Stimulated activated CD8-positive, alpha-beta memory T cell treated with anti-CD3 and anti-CD28 coated beads, Interleukin-7, amount 100 ng/mL, for 48 hours (primary cell): ENCODE measurements at regions not wholly inside any gene's neighbourhood (a gene's known extent, or its start where the extent isn't known, plus 50 kb on each side); places are given as distances from the start of the nearest gene placed in this dataset.

ENCODE experiments used
- DNase-seq, 2 donors: peaks; one replicate each; pipeline ENCODE4 v3.0.0-alpha.2; 2020; ENCODE audit warnings: low read depth in 1 of 2; ENCODE audit errors: extremely low read depth in 1 of 2

DNA sequence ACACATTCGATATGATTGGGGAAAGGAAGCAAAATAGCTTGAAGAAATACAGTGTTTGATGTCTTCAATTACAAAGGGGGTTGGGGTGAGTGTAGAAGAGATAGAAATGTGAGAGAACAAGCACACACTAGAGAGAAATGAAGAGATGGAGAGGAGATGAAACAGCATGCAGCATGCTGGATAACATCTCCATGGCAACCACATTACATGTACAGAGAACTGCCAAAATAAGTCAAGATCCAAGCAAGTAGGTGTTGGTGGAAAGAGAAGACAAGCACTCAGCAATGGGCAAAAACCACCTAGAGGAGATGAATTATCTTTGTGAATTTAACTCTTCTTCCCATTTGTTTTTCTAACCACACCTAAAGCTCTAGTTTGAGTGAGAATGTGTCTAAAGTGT, 289.8 kb downstream of the GRIN2B start:
- no peak for DNase-seq

DNA sequence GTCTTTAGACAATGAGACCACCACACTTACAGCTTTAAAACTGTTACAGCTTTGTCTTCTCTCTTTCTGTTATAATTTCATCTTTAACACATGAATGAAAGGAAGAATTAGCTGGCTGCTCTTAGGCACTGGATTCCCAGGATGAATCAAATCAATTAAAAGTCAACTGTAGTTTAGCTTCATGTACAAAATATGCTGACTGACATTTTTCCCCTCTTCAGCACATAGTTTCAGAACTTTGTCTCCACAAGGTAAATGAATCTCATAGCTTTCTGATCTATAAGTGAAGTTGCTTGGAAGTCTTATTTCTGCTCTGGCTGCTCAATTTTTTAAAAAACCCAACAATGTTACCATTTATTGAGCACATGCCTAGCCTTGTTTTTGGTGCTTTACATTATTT, 293.8 kb downstream of the GRIN2B start:
- no peak for DNase-seq

DNA sequence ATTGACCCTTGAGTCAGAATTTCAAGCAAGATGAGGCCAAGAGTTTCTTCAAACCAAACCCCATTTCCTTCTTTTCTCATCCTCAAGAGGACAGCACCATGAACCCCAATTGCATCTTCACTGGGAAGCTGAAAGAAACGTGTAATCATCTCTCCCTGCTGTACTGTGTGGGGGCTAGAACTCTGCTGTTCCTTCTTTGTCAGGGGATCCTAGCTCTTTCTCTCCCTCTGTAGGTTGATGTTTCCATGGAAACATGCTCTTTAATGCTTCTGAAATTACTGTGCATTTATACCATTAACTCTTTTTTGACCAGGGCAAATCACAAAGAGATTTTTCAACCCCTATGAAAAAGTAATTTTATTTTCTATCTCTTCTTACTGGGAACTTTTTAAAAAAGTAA, 295.1 kb downstream of the GRIN2B start:
- DNase-seq = no peak

DNA sequence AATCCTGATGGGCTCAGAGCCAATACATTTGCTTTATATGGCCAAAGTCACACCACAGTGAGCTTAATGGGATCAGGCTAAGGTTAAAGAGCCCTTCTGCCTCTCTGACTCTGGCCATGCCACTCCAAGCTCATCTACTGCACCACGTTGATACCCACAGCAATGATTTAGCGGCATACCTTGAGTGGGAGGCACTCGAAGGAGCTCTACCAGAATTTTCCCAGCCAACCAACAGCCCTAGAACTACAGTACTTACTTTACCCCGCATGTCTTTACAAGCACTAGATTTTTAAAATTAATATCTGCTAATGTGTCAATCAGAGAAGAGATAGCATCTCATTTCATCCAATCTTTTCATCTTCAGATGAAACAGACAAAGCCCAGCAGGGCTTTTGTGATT, 300.5 kb downstream of the GRIN2B start:
- no peak for DNase-seq

DNA sequence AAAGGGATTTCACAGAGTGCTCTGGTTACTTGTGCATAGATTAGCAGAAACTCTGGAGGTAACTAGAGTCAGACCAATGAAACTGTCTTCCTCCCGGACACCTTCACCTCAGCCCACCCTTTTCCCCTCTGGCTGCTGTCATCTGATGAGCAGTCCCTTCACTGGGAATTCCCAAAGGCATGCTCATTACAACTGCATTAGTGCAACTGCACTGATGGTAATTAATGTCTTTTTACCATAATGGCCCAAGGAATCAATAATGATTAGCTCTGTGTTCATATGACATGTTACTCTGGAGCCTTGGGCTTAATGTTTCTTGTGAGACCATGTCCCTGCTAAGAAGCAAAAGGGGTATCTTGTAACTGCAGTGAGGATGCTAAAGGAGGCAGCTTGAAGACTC, 304.5 kb downstream of the GRIN2B start:
- DNase-seq = no peak

DNA sequence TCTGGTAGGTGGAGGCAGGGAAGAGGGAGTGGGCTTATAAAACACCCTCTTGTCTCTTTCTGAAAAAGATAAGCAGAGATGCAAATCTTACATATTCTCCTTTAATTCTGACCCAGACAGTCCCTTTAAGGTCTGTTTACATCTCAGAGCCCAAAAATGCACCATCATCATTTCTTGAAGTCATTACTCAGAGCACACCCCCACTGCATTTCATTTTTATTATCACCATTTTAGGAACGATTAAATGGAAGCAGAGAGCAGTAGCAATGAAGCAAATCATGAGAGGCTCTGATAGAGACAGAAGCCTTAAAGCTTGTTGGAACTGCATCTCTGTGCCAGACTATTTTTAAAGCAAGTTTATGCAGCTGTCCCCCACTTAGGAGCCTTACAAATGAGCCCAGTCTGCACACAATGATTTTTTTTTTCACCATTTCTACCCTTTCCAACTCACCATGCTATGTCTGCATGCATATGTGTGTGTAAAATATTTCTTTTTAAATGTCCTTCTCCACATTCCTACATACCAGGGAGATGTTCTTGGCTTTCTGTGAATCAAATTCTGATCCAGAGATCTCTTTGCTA, 311.0 kb downstream of the GRIN2B start:
- no peak for DNase-seq

DNA sequence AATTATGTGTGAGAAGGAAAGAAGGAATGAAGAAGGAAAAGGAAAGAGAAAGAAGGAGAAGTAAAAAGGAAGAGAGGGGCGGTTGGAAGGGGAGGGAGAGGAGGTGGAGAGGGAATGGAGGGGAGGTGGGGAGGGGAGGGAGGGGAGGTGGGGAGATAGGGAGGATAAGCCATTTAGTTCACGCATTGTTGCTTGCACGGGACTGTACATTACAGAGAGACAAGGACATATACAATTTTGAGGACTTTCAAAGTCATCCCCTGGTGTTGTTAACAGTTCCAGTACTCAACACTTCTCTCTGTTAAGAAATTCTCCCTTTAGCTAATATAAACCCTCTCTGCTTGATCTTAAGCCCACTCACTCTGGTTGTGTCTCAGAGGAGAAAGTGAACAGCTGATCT, 312.5 kb downstream of the GRIN2B start:
- DNase-seq = no peak

DNA sequence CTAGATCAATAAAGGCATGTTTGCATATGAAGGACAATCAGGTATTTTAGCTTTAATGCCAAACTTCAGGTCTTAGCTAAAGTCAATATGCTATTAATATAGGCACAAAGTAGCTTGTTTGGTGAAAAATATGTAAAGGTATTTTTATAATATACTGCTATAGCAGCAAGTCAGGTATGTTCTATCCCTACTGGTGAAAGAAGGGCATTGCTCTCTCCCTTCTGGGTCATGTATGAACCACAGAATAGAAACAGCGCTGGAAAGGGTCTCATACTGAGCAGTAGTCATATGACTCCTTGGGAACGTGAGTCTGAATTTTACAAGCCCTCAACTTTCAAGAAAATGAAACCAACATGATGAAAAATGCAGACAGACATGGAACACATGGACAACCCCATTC, 314.6 kb downstream of the GRIN2B start:
- no peak for DNase-seq

DNA sequence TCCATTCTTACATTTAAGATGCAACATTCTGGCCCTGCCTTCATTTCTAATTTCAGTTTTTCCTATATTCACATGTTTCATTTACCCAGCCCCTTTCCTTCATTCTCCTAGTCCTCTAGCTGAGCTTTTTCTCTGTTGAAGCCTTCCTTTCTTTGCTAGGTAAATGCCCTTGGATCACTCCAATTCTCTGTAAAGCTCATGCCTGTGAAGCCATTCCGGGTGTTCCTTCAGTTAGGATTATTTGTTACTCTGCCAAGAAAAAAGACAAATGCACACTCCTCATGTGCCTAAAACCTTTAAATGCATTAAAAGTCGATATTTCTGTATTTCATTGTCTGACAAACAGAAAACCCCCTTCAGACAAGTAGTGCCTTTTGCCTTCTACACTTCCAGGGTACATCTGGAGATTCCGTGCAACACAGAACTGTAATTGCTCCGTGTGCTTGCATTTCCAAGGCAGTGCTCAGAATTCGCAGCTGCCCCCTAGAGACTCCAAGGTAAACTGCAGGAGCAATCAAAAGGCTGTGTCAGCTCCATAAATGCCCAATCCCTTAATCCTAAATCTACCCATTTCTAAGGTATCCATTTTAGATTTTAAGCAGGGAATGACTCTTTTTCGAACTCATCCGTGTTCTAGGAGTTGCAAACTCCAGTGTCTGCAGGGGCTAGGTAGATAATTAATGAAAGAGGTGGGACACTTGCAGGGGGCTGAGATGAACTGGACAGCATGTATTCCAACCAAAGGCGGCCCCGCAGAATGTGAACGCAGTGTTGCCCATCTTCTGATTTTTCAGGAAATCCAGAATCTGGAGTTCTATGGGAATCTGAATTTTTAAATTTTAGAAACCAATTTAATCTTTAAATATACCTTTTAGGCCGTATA, 320.2 kb downstream of the GRIN2B start:
- DNase-seq = no peak

DNA sequence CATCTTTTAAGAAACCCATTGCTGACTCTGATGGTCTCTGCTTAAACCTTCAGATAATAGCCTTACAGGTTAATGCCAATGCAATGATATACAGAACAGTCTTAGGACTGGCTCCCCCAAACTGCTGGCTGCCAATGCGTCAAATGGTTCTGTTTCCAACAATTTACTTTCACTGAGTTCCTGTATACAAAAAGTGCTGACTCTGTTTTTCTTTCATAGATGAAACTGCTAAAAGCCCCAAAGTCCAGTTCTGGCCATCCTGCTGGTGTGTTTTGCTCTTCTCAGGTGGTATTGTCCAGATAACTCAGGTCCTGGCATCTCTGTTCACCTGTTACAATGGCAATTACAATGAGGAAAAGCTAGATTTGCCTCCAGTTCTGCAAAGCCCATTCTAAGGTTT, 326.9 kb downstream of the GRIN2B start:
- DNase-seq = no peak

DNA sequence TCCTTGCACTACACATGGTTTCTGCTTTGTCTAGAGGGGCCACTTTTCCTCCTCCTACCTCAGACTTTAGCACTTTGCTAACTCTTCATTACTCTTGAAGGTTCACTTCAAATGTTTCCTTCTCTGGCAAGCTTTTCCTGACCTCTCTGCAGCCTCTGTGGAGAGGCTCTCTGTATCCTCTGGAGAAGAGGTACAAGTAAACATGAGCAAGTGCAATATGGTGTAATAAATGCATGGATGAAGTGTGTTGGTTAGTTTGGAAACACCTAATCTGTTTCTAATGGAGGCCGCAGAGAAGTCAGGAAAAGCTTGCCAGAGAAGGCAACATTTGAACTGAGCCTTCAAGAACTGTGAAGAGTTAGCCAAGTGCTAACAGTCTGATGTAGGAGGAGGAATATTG, 329.3 kb downstream of the GRIN2B start:
- DNase-seq = no peak

DNA sequence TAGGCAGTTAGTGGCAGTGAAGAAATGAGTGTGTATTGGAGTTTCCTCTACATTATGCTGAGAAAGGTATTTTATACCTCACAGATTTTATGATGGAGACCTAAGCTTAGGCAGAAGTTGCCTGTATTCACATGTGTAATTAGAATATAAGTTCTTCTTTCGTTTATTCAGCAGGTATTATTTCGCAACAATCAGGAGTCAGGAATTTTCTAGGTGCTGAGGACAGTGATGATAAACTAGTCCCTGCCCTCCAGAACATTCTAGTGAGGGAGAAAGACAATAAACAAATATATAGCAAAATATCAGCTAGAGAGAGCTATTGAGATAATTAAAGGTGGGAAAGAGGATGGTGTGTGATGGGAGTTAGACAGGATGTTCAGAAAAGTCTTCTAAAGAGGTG, 345.7 kb downstream of the GRIN2B start:
- no peak for DNase-seq

DNA sequence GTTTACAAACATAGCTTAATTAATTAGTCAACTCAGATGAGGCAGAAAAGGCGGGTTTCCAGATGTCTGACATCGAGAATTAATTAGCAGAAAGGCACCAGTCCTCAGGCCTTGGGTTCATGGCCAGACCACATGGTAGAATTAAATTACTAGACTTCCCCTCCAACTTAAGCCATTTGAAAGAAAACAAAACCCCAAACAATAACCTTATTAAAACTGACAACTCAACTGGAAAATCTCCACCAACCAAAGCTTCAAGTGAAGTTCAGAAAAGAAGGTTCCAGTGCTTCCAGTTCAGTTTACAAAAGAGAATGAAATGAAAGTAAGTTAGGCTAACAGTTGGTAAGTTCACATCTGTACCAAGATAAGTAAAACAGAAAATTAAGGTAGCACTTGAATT, 349.5 kb downstream of the GRIN2B start:
- DNase-seq = no peak

DNA sequence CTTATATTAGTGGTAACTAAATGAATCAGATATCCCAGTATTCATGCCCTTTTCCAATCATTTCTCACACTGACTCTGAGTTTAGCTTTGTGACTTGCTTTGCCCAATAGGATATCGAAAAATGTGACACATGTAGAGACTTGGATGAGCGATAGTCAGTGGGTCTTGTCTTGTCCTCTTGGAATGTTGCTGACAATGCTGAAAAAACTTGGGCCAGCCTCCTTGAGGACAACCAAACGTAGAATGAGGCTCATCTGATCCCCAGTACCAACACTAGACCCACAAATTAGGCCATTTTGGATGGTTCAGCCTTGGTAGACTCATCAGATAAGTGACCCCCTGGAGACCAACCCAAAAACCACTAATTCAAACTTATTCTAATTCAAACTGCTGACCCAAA, 351.0 kb downstream of the GRIN2B start:
- no peak for DNase-seq

DNA sequence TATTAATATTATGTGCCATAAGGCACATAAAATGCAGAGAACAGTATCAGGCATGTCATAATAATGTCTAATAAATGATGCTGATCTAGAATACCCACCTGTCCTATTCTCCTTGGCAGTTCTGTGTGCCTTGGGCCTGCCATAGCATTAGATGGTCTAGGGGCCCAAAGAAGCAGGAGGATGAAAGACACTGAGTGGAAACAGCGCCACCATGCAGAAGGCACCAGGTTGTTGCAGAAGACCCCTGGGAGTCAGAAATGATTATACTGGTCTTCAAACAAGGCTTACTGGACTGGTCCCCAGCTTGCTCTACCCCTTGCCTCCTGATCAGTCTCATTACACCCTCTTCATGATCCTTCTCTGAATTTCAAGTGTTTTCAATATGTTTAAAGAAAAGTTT, 353.3 kb downstream of the GRIN2B start:
- DNase-seq = no peak

DNA sequence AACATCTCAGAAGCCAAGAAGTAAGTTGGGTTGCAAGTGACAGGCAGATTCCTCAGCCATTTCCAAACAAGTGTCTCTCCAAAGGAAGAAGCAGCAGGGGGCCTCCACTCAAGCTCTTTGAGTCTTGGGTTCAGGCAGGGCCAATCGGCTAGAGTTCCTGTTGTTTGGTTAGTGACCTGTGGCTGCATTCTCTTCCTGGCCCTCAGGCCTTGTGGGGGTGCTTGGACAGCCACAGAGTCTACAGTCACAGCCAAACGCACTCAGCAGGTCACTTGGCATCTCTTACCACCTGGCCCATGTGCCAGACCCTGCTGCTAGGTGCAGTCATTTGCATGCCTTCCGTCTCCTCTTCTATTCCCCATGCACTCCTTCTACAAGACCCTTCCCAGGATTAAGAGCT, 353.9 kb downstream of the GRIN2B start:
- DNase-seq = no peak

DNA sequence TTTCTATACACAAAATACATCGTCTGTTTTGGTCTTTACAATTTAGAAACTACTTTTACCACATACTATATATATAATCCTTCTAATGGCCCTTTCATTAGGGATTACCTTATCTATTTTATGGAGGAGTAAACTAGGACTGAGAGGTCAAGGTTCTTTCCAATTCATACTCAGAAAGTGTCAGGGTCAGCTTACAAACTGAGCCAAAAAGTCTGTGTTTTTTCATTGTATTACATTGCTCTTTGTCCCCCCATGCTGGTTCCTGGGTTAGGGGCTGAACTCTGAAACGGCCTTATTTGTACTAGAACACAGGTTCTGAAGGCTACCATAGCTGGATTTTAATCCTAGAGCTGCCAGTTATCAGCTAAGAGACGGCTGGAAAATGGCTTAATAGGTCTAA, 368.1 kb downstream of the GRIN2B start:
- no peak for DNase-seq

DNA sequence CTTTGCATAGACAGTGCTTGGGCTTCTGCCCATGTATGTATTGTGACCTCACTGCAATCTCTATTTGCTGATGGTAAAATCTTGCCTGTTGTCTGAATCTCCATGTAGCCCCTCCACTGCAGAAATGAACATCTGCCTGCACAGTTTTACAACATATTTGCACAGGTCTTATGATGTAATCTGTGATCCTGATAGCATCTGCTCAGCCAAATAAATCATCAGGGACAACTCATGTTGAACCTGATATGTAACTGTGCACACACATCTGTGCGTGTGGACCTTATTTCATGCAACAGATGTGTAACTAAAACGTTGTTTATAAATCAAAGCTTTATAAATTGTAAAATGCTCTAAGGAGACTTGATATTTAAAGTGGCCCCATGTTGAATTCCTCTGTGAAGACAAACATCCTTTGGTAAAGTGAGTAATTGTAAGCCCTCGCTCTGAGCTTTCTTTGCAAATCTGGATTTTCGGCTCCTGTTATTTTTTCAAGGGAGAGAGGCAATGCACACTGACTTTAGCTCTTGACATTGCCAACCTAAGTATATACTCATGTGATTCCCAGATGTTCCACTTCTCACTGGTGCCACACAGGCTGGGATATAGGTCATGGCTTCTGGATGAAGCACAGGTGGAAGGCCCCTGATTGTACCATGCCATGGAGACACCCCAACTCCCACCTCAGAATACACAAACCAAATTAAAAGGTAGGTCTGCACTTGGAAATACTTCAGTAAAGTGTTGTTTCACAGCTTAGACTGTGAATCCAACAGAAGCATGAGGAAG, 371.3 kb downstream of the GRIN2B start:
- no peak for DNase-seq

DNA sequence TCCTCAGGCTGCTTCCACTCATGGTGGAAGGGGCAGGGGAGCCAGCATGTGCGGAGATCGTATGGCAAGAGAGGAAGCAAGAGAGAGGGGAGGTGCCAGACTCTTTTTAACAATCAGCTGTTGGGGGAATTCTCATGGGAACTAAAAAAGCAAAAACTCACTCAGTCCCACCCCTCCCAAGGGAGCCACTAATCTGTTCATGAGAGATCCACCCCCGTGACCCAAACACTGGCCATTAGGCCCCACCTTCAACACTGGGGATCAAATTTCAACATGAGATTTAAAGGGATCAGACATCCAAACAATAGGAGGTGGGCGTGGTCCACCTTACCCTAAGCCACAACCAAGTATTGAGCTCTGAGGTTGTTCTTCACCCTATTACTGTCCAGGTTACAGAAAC, 375.1 kb downstream of the GRIN2B start:
- no peak for DNase-seq

DNA sequence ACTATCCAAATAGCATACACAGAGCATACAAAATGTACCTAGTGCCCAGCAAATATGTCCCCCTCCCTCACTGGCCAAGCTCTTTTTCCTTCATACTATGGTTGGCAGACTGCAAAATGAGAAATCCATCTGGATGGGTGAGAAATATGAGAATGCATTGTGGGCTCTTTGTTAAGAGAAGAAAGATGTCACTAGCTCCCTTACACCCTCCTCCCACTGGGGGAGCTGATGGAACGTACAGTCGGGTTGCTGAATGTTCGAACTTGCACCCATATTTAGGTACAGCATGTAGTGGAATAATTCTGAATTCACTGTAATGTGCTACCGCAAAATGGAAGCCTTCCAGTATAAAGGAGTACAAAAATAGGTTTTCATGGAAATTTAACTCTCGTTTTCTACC, 377.4 kb downstream of the GRIN2B start:
- no peak for DNase-seq

DNA sequence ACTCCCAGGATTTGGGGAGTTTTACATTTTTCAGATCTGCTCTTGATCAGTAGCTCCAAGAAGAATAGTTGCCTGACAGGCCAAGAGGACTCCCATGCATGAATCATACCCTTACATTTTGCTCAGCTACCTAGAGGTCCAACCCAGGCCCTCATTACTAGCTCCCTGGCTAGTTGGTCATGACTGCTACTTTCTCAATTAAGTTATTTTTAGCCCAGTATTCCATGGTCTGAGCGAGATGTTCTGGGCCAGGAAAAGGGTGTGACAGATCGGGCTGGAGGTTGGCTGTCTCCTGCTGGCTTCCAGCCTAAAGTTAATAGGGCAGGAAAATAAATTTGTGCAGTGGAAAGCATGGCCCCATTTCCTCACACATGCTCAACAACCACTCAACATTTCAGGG, 379.2 kb downstream of the GRIN2B start:
- no peak for DNase-seq

DNA sequence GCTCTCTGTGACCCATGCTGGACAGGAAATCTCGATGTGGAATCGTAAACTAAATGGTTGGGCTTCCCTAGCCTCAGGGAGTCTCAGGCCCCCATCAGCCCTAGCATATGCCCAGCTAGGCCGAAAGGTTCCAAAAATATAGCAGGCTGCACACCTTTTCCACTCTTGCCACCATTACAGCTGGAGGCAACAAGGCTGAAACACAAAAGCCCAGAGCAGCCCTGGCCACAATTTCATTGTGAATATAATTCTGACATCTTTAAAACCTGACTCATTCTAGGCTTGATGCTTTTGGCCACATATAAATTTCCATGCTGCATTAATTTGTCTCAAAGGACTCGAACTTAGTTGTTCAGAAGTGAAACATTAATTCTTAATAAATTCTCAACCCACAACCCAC, 382.2 kb downstream of the GRIN2B start:
- no peak for DNase-seq
